OCI-LY7 (cell line): ENCODE measurements at regions not wholly inside any gene's neighbourhood (a gene's known extent, or its start where the extent isn't known, plus 50 kb on each side); places are given as distances from the start of the nearest gene placed in this dataset.

Experiments used
- BruUV-seq: library from RNA; stranded (reverse); fragments of 400-500 nt; replicated peaks from 2 replicates; lab custom pipeline; 2021; lab: Mats Ljungman, UMichigan
- CTCF ChIA-PET: fragments of 300-600 bp; sonication (Branson Sonifier 250); formaldehyde crosslinking; loops from one replicate; lab custom pipeline; 2022; ENCODE audit warnings: antibody characterized with exemption; ENCODE audit not compliant: unreplicated experiment; lab: Charles Lee
- POLR2A ChIA-PET: fragments of 300-600 bp; sonication (Branson Sonifier 250); formaldehyde crosslinking; loops from one replicate; lab custom pipeline; 2022; ENCODE audit warnings: antibody characterized with exemption; lab: Charles Lee
- DNase-seq: peaks from one replicate; pipeline ENCODE4 v3.0.0-alpha.2; 2015; ENCODE audit warnings: low spot score
- H2AFZ ChIP-seq: fragments of 200-600 bp; sonication (generic), shearing (Covaris generic); 2 replicates; pipeline ENCODE4 v1.6.1; 2014; ENCODE audit warnings: mild to moderate bottlenecking, antibody characterized with exemption, low read length, moderate library complexity
- H3K27ac ChIP-seq: fragments of 200-600 bp; sonication (generic); 2 replicates; pipeline ENCODE4 v1.5.1; 2014; ENCODE audit warnings: mixed run types, low read depth, mild to moderate bottlenecking, moderate library complexity, low read length, inconsistent platforms; ENCODE audit not compliant: poor library complexity, severe bottlenecking
- H3K36me3 ChIP-seq: fragments of 200-600 bp; sonication (generic); 2 replicates; pipeline ENCODE4 v1.6.1; 2014; ENCODE audit warnings: mild to moderate bottlenecking, antibody characterized with exemption, low read length, moderate library complexity, mixed read lengths; ENCODE audit not compliant: insufficient read depth
- H3K4me1 ChIP-seq: fragments of 200-600 bp; sonication (generic); 2 replicates; pipeline ENCODE4 v1.5.1; 2014; ENCODE audit warnings: mild to moderate bottlenecking, low read length; ENCODE audit not compliant: insufficient read depth, poor library complexity, severe bottlenecking
- H3K4me2 ChIP-seq: fragments of 200-600 bp; sonication (generic); 2 replicates; pipeline ENCODE4 v1.6.1; 2014; ENCODE audit warnings: mild to moderate bottlenecking, low read length
- H3K4me3 ChIP-seq: fragments of 200-600 bp; sonication (generic); 2 replicates; pipeline ENCODE4 v1.5.1; 2014; ENCODE audit warnings: mild to moderate bottlenecking, low read depth, low read length; ENCODE audit not compliant: poor library complexity, severe bottlenecking
- H3K79me2 ChIP-seq: fragments of 200-600 bp; sonication (generic); 2 replicates; pipeline ENCODE4 v1.6.1; 2016; ENCODE audit warnings: low read depth, mild to moderate bottlenecking, low read length, moderate library complexity, mixed read lengths; ENCODE audit not compliant: insufficient read depth
- H3K9me2 ChIP-seq: fragments of 200-600 bp; sonication (generic); 2 replicates; pipeline ENCODE4 v1.6.1; 2016; ENCODE audit warnings: mild to moderate bottlenecking, low read length, mixed read lengths; ENCODE audit not compliant: insufficient read depth
- H3K9me3 ChIP-seq: fragments of 200-600 bp; sonication (generic); 2 replicates; pipeline ENCODE4 v1.6.1; 2014; ENCODE audit warnings: mild to moderate bottlenecking, mixed run types, low read length, mixed read lengths
- H4K20me1 ChIP-seq: fragments of 200-600 bp; sonication (generic); 2 replicates; pipeline ENCODE4 v1.6.1; 2014; ENCODE audit warnings: mild to moderate bottlenecking, antibody characterized with exemption, low read length, moderate library complexity, mixed read lengths; ENCODE audit not compliant: insufficient read depth
- EZH2phosphoT487 ChIP-seq: fragments of 200-600 bp; sonication (generic); IDR thresholded peaks from 2 replicates; pipeline ENCODE4 v1.6.1; 2018; ENCODE audit warnings: low read depth, borderline replicate concordance, mild to moderate bottlenecking, mixed run types, antibody characterized with exemption, low read length, moderate library complexity, mixed read lengths
- intact Hi-C: fragments of 100-400 bp; cut with micrococcal nuclease; formaldehyde crosslinking; loops from one replicate; pipeline ENCODE4 v1.10.0; 2022; ENCODE audit not compliant: unreplicated experiment
- TF ChIP-seq, protein P1 (sequence below): fragments of 200-600 bp; sonication (generic); conservative IDR thresholded peaks from 2 replicates; pipeline ENCODE4 v1.5.1; 2014; ENCODE audit warnings: mild to moderate bottlenecking, antibody characterized with exemption, low read length, moderate library complexity, mixed read lengths

DNA sequence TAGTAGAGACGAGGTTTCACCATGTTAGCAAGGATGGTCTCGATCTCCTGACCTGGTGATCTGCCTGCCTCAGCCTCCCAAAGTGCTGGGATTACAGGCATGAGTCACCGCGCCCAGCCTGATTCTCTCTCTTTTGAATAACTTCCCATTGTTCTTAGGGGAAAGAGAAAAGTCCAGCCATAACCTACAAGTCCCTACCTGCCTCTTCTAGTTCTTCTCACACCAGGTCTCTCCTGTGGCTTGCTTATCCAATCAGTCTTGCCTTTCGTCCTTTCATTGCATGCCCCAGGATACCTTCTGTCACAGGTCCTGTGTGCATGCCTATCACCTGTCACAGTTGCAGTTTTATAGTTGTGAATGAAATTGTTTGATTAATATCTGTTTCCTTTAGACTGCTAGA, 148.1 kb downstream of the SLC4A3 start:
- no peaks in the 10 kb centered on the region for H4K20me1 ChIP-seq
- TF ChIP-seq, protein P1, sequence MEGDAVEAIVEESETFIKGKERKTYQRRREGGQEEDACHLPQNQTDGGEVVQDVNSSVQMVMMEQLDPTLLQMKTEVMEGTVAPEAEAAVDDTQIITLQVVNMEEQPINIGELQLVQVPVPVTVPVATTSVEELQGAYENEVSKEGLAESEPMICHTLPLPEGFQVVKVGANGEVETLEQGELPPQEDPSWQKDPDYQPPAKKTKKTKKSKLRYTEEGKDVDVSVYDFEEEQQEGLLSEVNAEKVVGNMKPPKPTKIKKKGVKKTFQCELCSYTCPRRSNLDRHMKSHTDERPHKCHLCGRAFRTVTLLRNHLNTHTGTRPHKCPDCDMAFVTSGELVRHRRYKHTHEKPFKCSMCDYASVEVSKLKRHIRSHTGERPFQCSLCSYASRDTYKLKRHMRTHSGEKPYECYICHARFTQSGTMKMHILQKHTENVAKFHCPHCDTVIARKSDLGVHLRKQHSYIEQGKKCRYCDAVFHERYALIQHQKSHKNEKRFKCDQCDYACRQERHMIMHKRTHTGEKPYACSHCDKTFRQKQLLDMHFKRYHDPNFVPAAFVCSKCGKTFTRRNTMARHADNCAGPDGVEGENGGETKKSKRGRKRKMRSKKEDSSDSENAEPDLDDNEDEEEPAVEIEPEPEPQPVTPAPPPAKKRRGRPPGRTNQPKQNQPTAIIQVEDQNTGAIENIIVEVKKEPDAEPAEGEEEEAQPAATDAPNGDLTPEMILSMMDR: no peak
- no peak for TF ChIP-seq EZH2phosphoT487
- no peak overlapping the region for H3K4me2 ChIP-seq
- H2AFZ ChIP-seq: no peak overlapping the region
- no peaks in the 10 kb centered on the region for H3K9me2 ChIP-seq
- no peaks in the 10 kb centered on the region for H3K9me3 ChIP-seq
- ChIA-PET POLR2A (interaction anchor here (0.8 kb wide), 1 partner anchor 1740 kb away, joined by 3 read pairs; no protein-coding TSS in a partner anchor), CTCF (no interaction called here)
- no TSS peak for BruUV-seq
- H3K79me2 ChIP-seq: no peaks in the 10 kb centered on the region
- no peaks in the 10 kb centered on the region for H3K4me1 ChIP-seq
- H3K27ac ChIP-seq: no peak overlapping the region
- no peaks in the 10 kb centered on the region for H3K36me3 ChIP-seq
- H3K4me3 ChIP-seq: no peak overlapping the region
- intact Hi-C loops: no loop called here
- no peak for DNase-seq

DNA sequence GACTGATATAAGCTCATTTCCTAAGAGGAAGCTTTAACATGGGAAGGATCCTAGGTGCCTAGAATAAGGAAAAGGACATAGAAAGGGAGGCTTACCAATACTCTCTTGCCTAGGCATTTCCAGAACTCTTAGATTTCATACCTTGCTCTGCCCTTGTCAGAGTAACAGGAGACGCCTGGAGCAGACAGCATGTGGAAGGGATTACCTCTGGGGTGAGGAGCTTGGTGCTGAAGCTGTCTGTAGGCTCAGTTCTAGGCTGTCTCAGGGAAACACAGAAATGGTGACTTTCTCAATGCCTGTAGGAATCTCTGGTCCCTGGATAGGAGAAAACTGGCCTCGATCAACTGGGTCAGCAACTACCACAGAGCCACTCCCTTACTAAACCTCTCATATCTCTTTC, 150.0 kb downstream of the SLC4A3 start:
- no peak overlapping the region for H3K4me3 ChIP-seq
- BruUV-seq: no TSS peak
- H4K20me1 ChIP-seq: no peaks in the 10 kb centered on the region
- no peak overlapping the region for H3K4me2 ChIP-seq
- no peak overlapping the region for H3K27ac ChIP-seq
- intact Hi-C loops: no loop called here
- DNase-seq: no peak
- no peaks in the 10 kb centered on the region for H3K9me3 ChIP-seq
- ChIA-PET CTCF (no interaction called here), POLR2A (interaction anchor here (0.6 to 1.0 kb wide), 2 partner anchors 9 to 515 kb away, joined by 3 read pairs; no protein-coding TSS in a partner anchor)
- no peak for TF ChIP-seq EZH2phosphoT487
- TF ChIP-seq, protein P1: no peak
- H3K36me3 ChIP-seq: no peaks in the 10 kb centered on the region
- H3K4me1 ChIP-seq: no peaks in the 10 kb centered on the region
- H3K9me2 ChIP-seq: no peaks in the 10 kb centered on the region
- H3K79me2 ChIP-seq: no peaks in the 10 kb centered on the region
- no peak overlapping the region for H2AFZ ChIP-seq

DNA sequence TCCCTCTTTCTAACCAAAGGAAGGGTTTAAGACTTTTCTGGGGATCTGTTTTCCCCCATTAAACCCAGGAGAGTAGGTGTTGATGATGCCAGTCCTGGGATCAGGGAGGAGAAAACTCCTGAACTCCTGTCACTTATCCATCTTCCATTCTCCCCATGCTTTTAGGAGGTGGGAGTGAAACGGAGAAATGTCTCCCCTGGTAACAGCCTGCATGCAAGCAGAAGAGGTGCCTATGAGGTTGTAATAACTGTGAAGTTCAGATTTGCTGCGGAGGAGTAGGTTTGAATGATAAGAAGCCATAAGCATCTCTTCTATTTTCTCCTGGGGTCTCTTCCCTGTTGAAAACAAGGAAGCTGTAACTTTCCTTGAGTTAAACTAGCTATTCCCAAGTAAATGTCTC, 150.8 kb downstream of the SLC4A3 start:
- ChIA-PET CTCF (no interaction called here), POLR2A (interaction anchor here (0.7 to 1.0 kb wide), 2 partner anchors 9 to 1259 kb away, joined by 3 read pairs; no protein-coding TSS in a partner anchor)
- no peak overlapping the region for H3K27ac ChIP-seq
- intact Hi-C loops: no loop called here
- no peaks in the 10 kb centered on the region for H3K4me1 ChIP-seq
- no peaks in the 10 kb centered on the region for H3K9me3 ChIP-seq
- no peak overlapping the region for H3K4me3 ChIP-seq
- H3K36me3 ChIP-seq: no peaks in the 10 kb centered on the region
- H3K79me2 ChIP-seq: no peaks in the 10 kb centered on the region
- no peak overlapping the region for H2AFZ ChIP-seq
- H4K20me1 ChIP-seq: no peaks in the 10 kb centered on the region
- H3K9me2 ChIP-seq: no peaks in the 10 kb centered on the region
- no TSS peak for BruUV-seq
- H3K4me2 ChIP-seq: no peak overlapping the region
- TF ChIP-seq, protein P1: no peak
- no peak for TF ChIP-seq EZH2phosphoT487
- DNase-seq: no peak
